PFSK-1 (cell line): ENCODE measurements at regions not wholly inside any gene's neighbourhood (a gene's known extent, or its start where the extent isn't known, plus 50 kb on each side); places are given as distances from the start of the nearest gene placed in this dataset.

ENCODE experiments used
- FOXP2 ChIP-seq: optimal IDR thresholded peaks from 2 replicates; pipeline ENCODE3; 2011; ENCODE audit warnings: borderline replicate concordance, control low read depth, inconsistent platforms; ENCODE audit not compliant: insufficient read depth; ENCODE audit errors: extremely low read length, extremely low read depth
- POLR2AphosphoS5 ChIP-seq: IDR thresholded peaks from 2 replicates; pipeline ENCODE4 v1.6.1; 2012; ENCODE audit warnings: low read depth, mild to moderate bottlenecking, control low read depth, low read length, moderate library complexity
- REST ChIP-seq, 2 experiments: IDR thresholded peaks; 2 replicates each; pipeline versions ENCODE4 v1.6.1 to v1.8.0; 2011 to 2012; ENCODE audit warnings: low read depth in 2 of 2, low read length in 2 of 2, control low read depth in 1 of 2, inconsistent platforms in 1 of 2, mild to moderate bottlenecking in 1 of 2, moderate library complexity in 1 of 2; ENCODE audit not compliant: insufficient read depth in 1 of 2
- SIN3A ChIP-seq: IDR thresholded peaks from 2 replicates; pipeline ENCODE4 v1.6.1; 2012; ENCODE audit warnings: mild to moderate bottlenecking, low read length, moderate library complexity, borderline replicate concordance; ENCODE audit not compliant: insufficient read depth
- TAF1 ChIP-seq: IDR thresholded peaks from 2 replicates; pipeline ENCODE4 v1.6.1; 2012; ENCODE audit warnings: low read length, control low read depth, borderline replicate concordance; ENCODE audit not compliant: insufficient read depth

GRCh38 chr2:217461674-217462073 lies 541.1 kb downstream of the TNS1 start:
- TF ChIP-seq SIN3A: no peak
- no peak for TF ChIP-seq REST (IDR thresholded peaks at IDR 0.05; ENCODE audit: insufficient read depth in 1 of 2, low read depth in 2 of 2, low read length in 2 of 2)
- TF ChIP-seq POLR2AphosphoS5: no peak
- no peak for TF ChIP-seq TAF1
- no peak for TF ChIP-seq FOXP2
